GM12878 (cell line): ENCODE measurements at regions not wholly inside any gene's neighbourhood (a gene's known extent, or its start where the extent isn't known, plus 50 kb on each side); places are given as distances from the start of the nearest gene placed in this dataset.

Source experiments
- CTCF ChIP-seq, 3 experiments: IDR thresholded peaks in 2 of 3; conservative IDR thresholded peaks in 1 of 3; 2 replicates each; pipeline ENCODE4 v1.5.1; 2011; ENCODE audit warnings: low read depth in 3 of 3, low read length in 3 of 3, mild to moderate bottlenecking in 3 of 3, control low read depth in 2 of 3, moderate library complexity in 2 of 3, inconsistent platforms in 1 of 3, mixed read lengths in 1 of 3; ENCODE audit not compliant: control insufficient read depth in 2 of 3, insufficient read depth in 1 of 3; ENCODE audit errors: extremely low read depth in 1 of 3
- HDAC2 ChIP-seq: fragments of 200-600 bp; sonication (generic); IDR thresholded peaks from 2 replicates; pipeline ENCODE4 v1.6.1; 2017
- KAT2A ChIP-seq: conservative IDR thresholded peaks from 2 replicates; pipeline ENCODE4 v1.6.1; 2011; ENCODE audit warnings: low read depth, low read length; ENCODE audit not compliant: control insufficient read depth
- PAX8 ChIP-seq: fragments of 450-650 bp; IDR thresholded peaks from 2 replicates; pipeline ENCODE4 v1.6.1; 2017; ENCODE audit warnings: mild to moderate bottlenecking, moderate library complexity
- POLR2AphosphoS5 ChIP-seq: IDR thresholded peaks from 2 replicates; pipeline ENCODE4 v1.6.1; 2011; ENCODE audit warnings: mild to moderate bottlenecking, low read length, inconsistent platforms
- RAD21 ChIP-seq: IDR thresholded peaks from 2 replicates; pipeline ENCODE4 v1.6.1; 2011; ENCODE audit warnings: mild to moderate bottlenecking, low read depth, low read length, moderate library complexity; ENCODE audit not compliant: insufficient read depth
- TF ChIP-seq, protein P1 (sequence below): IDR thresholded peaks from 2 replicates; pipeline ENCODE4 v1.6.1; 2012; ENCODE audit warnings: low read depth, low read length, improper control_type of control experiment

DNA sequence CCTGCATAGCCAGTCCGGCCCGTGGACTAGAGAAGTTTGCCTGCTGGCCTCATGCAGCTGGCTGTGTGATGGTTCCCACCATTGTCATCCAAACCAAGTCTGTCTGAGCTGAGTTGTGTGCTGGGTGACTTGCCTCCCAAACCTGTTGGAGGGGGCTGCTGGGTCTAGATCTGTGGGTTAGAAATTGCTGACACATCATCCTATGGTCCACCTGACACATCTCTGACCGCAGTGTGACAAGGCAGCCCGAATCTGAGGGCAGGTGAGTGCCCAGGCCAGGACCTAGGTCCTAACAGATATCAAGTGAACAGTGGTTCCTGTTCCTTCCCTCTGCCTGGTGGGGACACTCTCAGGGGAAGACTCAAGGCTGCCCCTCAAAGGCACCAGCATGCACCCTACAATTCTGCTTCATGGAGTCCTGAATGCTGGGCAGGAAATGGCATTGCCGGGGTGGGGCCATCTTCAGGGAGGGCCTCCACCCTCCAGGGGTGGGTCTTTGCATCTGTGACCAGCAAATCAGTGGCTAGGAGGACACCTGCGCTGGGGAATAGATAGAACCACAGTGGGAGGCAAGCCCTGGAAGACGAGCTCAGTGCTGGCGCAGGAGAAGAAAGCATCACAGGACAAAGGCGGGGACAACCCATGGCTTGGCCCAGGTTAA is 117.9 kb upstream of the ID2 start:
- TF ChIP-seq KAT2A (no peak), HDAC2 (no peak), CTCF (IDR thresholded peaks at IDR 0.05 in 2 of 3, conservative IDR thresholded peaks at IDR 0.05 in 1 of 3; ENCODE audit: control insufficient read depth in 2 of 3, extremely low read depth in 1 of 3, insufficient read depth in 1 of 3, low read depth in 3 of 3, low read length in 3 of 3) (no peak), PAX8 (no peak), POLR2AphosphoS5 (no peak), RAD21 (no peak)
- TF ChIP-seq, protein P1, sequence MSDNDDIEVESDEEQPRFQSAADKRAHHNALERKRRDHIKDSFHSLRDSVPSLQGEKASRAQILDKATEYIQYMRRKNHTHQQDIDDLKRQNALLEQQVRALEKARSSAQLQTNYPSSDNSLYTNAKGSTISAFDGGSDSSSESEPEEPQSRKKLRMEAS, result no peak
